Muscle layer of colon (tissue), 2 donors: ENCODE measurements at regions not wholly inside any gene's neighbourhood (a gene's known extent, or its start where the extent isn't known, plus 50 kb on each side); places are given as distances from the start of the nearest gene placed in this dataset.
"Not testable (repeated sequence)": the region's sequence is repeated elsewhere in the genome, so short reads cannot be mapped to it uniquely, and the experiment has no call there.

Experiments
- H3K27ac ChIP-seq: one replicate; pipeline ENCODE4 v1.7.0; 2013; ENCODE audit warnings: low read depth, mild to moderate bottlenecking, low read length, moderate library complexity
- H3K27me3 ChIP-seq, 2 donors: one replicate each; pipeline ENCODE4 v1.7.0; 2013; ENCODE audit warnings: low read length in 2 of 2, mild to moderate bottlenecking in 2 of 2; ENCODE audit not compliant: insufficient read depth in 2 of 2, control insufficient read depth in 1 of 2
- H3K36me3 ChIP-seq: one replicate; pipeline ENCODE4 v1.7.0; 2013; ENCODE audit warnings: mild to moderate bottlenecking, low read length; ENCODE audit not compliant: insufficient read depth
- H3K4me1 ChIP-seq: one replicate; pipeline ENCODE4 v1.7.0; 2013; ENCODE audit warnings: mild to moderate bottlenecking, low read length; ENCODE audit not compliant: insufficient read depth
- H3K4me3 ChIP-seq, 2 donors: one replicate each; pipeline ENCODE4 v1.7.0; 2013; ENCODE audit warnings: low read length in 2 of 2, low read depth in 1 of 2, mild to moderate bottlenecking in 1 of 2, moderate library complexity in 1 of 2
- H3K9ac ChIP-seq: one replicate; pipeline ENCODE4 v1.7.0; 2013; ENCODE audit warnings: low read length
- H3K9me3 ChIP-seq: one replicate; pipeline ENCODE4 v1.7.0; 2013; ENCODE audit warnings: mild to moderate bottlenecking, low read length
- donor health status: abdominal sarcoma.
- donor health status: Adenocarcinoma of cecum.

- Histone ChIP-seq H3K36me3 (no peaks in the 10 kb centered on the region), H3K4me3 (no peak overlapping the region), H3K4me1 (peaks cover 13% of the 10 kb centered on the region)
Measured at GRCh38 chr3:147117631-147118030, 288.7 kb downstream of the ZIC4 start.

GRCh38 chr3:147113293-147114044 is 292.9 kb downstream of the ZIC4 start:
- no peak overlapping the region for H3K27ac ChIP-seq
- no peaks in the 10 kb centered on the region for H3K27me3 ChIP-seq
- H3K4me1 ChIP-seq, result no peaks in the 10 kb centered on the region
- no peaks in the 10 kb centered on the region for H3K9me3 ChIP-seq
- no peak overlapping the region for H3K9ac ChIP-seq
- H3K4me3 ChIP-seq, result no peak overlapping the region
- H3K36me3 ChIP-seq, result no peaks in the 10 kb centered on the region

More at GRCh38 chr3:147117631-147118030, 288.7 kb downstream of the ZIC4 start:
- H3K9me3 ChIP-seq, result no peaks in the 10 kb centered on the region
- H3K27ac ChIP-seq, result no peak overlapping the region
- no peak overlapping the region for H3K9ac ChIP-seq
- no peaks in the 10 kb centered on the region for H3K27me3 ChIP-seq

GRCh38 chr3:147099076-147099475 is 307.3 kb downstream of the ZIC4 start:
- H3K4me1 ChIP-seq, result no peaks in the 10 kb centered on the region
- H3K36me3 ChIP-seq, result no peaks in the 10 kb centered on the region
- H3K9ac ChIP-seq, result no peak overlapping the region
- H3K4me3 ChIP-seq, result no peak overlapping the region
- H3K27ac ChIP-seq, result no peak overlapping the region
- no peaks in the 10 kb centered on the region for H3K27me3 ChIP-seq
- H3K9me3 ChIP-seq, result no peaks in the 10 kb centered on the region

GRCh38 chr3:147090461-147090860 is 315.9 kb downstream of the ZIC4 start:
- no peak overlapping the region for H3K27ac ChIP-seq
- H3K9ac ChIP-seq, result no peak overlapping the region
- no peaks in the 10 kb centered on the region for H3K27me3 ChIP-seq
- no peak overlapping the region for H3K4me3 ChIP-seq
- H3K36me3 ChIP-seq, result no peaks in the 10 kb centered on the region
- H3K4me1 ChIP-seq, result no peaks in the 10 kb centered on the region
- H3K9me3 ChIP-seq, result no peaks in the 10 kb centered on the region

- Histone ChIP-seq H3K27me3 (no peaks in the 10 kb centered on the region), H3K4me3 (no peak overlapping the region), H3K9ac (no peak overlapping the region), H3K4me1 (no peaks in the 10 kb centered on the region), H3K36me3 (no peaks in the 10 kb centered on the region), H3K9me3 (no peaks in the 10 kb centered on the region), H3K27ac (no peak overlapping the region)
Measured at GRCh38 chr3:147089286-147089685, 317.1 kb downstream of the ZIC4 start.

- not testable (repeated sequence) for H3K9me3 ChIP-seq, H3K27ac ChIP-seq
Measured at GRCh38 chr3:147059500-147059899, 346.8 kb downstream of the ZIC4 start.

GRCh38 chr3:147049821-147050220 is 356.5 kb downstream of the ZIC4 start:
- H3K27me3 ChIP-seq, result no peaks in the 10 kb centered on the region

More at GRCh38 chr3:147059500-147059899, 346.8 kb downstream of the ZIC4 start:
- H3K4me1 ChIP-seq, H3K36me3 ChIP-seq, H3K9ac ChIP-seq, H3K27me3 ChIP-seq, H3K4me3 ChIP-seq: not testable (repeated sequence)

GRCh38 chr3:147049305-147049704 is 357.0 kb downstream of the ZIC4 start:
- no peak overlapping the region for H3K4me3 ChIP-seq
- H3K4me1 ChIP-seq, result no peaks in the 10 kb centered on the region
- no peak overlapping the region for H3K27ac ChIP-seq
- no peaks in the 10 kb centered on the region for H3K36me3 ChIP-seq
- H3K9me3 ChIP-seq, result no peaks in the 10 kb centered on the region
- no peaks in the 10 kb centered on the region for H3K27me3 ChIP-seq
- no peak overlapping the region for H3K9ac ChIP-seq

More at GRCh38 chr3:147049821-147050220, 356.5 kb downstream of the ZIC4 start:
- no peak overlapping the region for H3K9ac ChIP-seq
- no peaks in the 10 kb centered on the region for H3K4me1 ChIP-seq
- no peak overlapping the region for H3K27ac ChIP-seq
- H3K9me3 ChIP-seq, result no peaks in the 10 kb centered on the region
- H3K36me3 ChIP-seq, result no peaks in the 10 kb centered on the region
- no peak overlapping the region for H3K4me3 ChIP-seq

- H3K9ac ChIP-seq, result no peak overlapping the region
Measured at GRCh38 chr3:147046916-147047315, 359.4 kb downstream of the ZIC4 start.

GRCh38 chr3:147038481-147038880 is 367.9 kb downstream of the ZIC4 start:
- Histone ChIP-seq H3K4me1 (no peaks in the 10 kb centered on the region), H3K9ac (no peak overlapping the region)

More at GRCh38 chr3:147046916-147047315, 359.4 kb downstream of the ZIC4 start:
- H3K27me3 ChIP-seq, result no peaks in the 10 kb centered on the region
- no peak overlapping the region for H3K27ac ChIP-seq
- no peaks in the 10 kb centered on the region for H3K9me3 ChIP-seq
- no peaks in the 10 kb centered on the region for H3K4me1 ChIP-seq
- no peaks in the 10 kb centered on the region for H3K36me3 ChIP-seq
- no peak overlapping the region for H3K4me3 ChIP-seq

GRCh38 chr3:147034359-147034758 is 372.0 kb downstream of the ZIC4 start:
- Histone ChIP-seq H3K9me3 (no peaks in the 10 kb centered on the region), H3K4me3 (no peak overlapping the region), H3K36me3 (no peaks in the 10 kb centered on the region), H3K9ac (no peak overlapping the region), H3K4me1 (peaks cover 4% of the 10 kb centered on the region), H3K27ac (no peak overlapping the region), H3K27me3 (no peaks in the 10 kb centered on the region)

More at GRCh38 chr3:147038481-147038880, 367.9 kb downstream of the ZIC4 start:
- Histone ChIP-seq H3K9me3 (no peaks in the 10 kb centered on the region), H3K4me3 (no peak overlapping the region), H3K27me3 (no peaks in the 10 kb centered on the region), H3K27ac (no peak overlapping the region), H3K36me3 (no peaks in the 10 kb centered on the region)

- Histone ChIP-seq H3K9me3 (no peaks in the 10 kb centered on the region), H3K9ac (no peak overlapping the region), H3K27me3 (no peaks in the 10 kb centered on the region), H3K27ac (no peak overlapping the region), H3K36me3 (no peaks in the 10 kb centered on the region), H3K4me3 (no peak overlapping the region), H3K4me1 (peaks cover 4% of the 10 kb centered on the region)
Measured at GRCh38 chr3:147030274-147030673, 376.1 kb downstream of the ZIC4 start.
